Smooth muscle cell (in vitro differentiated cells): ENCODE measurements at regions not wholly inside any gene's neighbourhood (a gene's known extent, or its start where the extent isn't known, plus 50 kb on each side); places are given as distances from the start of the nearest gene placed in this dataset.

Experiments
- DNase-seq: peaks from one replicate; lab custom pipeline; 2025; ENCODE audit not compliant: unreplicated experiment; lab: John Stamatoyannopoulos, UW
- H2AFZ ChIP-seq: fragments of 200-600 bp; sonication (generic); 2 replicates; pipeline ENCODE4 v1.6.0; 2016; ENCODE audit warnings: antibody characterized with exemption, low read depth, mild to moderate bottlenecking
- H3F3A ChIP-seq: fragments of 200-600 bp; sonication (generic); 2 replicates; pipeline ENCODE4 v1.6.0; 2017; ENCODE audit warnings: antibody characterized with exemption, low read depth
- H3K27ac ChIP-seq: fragments of 200-600 bp; sonication (generic); 2 replicates; pipeline ENCODE4 v1.5.1; 2016; ENCODE audit warnings: low read depth, mild to moderate bottlenecking
- H3K27me3 ChIP-seq: fragments of 200-600 bp; sonication (generic); 2 replicates; pipeline ENCODE4 v1.6.1; 2016; ENCODE audit warnings: low read depth, mild to moderate bottlenecking
- H3K36me3 ChIP-seq: fragments of 200-600 bp; sonication (generic); 2 replicates; pipeline ENCODE4 v1.5.1; 2016; ENCODE audit warnings: low read depth
- H3K4me1 ChIP-seq: fragments of 200-600 bp; sonication (generic); 2 replicates; pipeline ENCODE4 v1.5.1; 2016; ENCODE audit warnings: low read depth
- H3K4me2 ChIP-seq: fragments of 200-600 bp; sonication (generic); 2 replicates; pipeline ENCODE4 v1.6.0; 2016; ENCODE audit warnings: mild to moderate bottlenecking
- H3K4me3 ChIP-seq: fragments of 200-600 bp; sonication (generic); 2 replicates; pipeline ENCODE4 v1.5.1; 2016; ENCODE audit warnings: mild to moderate bottlenecking
- H3K79me2 ChIP-seq: fragments of 200-600 bp; sonication (generic); 2 replicates; pipeline ENCODE4 v1.6.0; 2016; ENCODE audit warnings: low read depth, mild to moderate bottlenecking
- H3K9ac ChIP-seq: fragments of 200-600 bp; sonication (generic); 2 replicates; pipeline ENCODE4 v1.6.0; 2016; ENCODE audit warnings: low read depth
- H3K9me3 ChIP-seq: fragments of 200-600 bp; sonication (generic); replicated peaks from 2 replicates; pipeline ENCODE4 v1.5.1; 2016; ENCODE audit warnings: low read depth
- H4K20me1 ChIP-seq: fragments of 200-600 bp; sonication (generic); 2 replicates; pipeline ENCODE4 v1.6.0; 2016; ENCODE audit warnings: low read depth
- WGBS: methylation state at CpG from one replicate; pipeline ENCODE4 v1.1.7; 2016; ENCODE audit warnings: low lambda C conversion rate; 5-methylcytosine and 5-hydroxymethylcytosine counted together
- TF ChIP-seq, protein P1 (sequence below): fragments of 200-600 bp; sonication (generic); IDR thresholded peaks from 2 replicates; pipeline ENCODE4 v1.5.1; 2017; ENCODE audit warnings: borderline replicate concordance, mild to moderate bottlenecking, antibody characterized with exemption; ENCODE audit not compliant: insufficient read depth, poor library complexity, severe bottlenecking

DNA sequence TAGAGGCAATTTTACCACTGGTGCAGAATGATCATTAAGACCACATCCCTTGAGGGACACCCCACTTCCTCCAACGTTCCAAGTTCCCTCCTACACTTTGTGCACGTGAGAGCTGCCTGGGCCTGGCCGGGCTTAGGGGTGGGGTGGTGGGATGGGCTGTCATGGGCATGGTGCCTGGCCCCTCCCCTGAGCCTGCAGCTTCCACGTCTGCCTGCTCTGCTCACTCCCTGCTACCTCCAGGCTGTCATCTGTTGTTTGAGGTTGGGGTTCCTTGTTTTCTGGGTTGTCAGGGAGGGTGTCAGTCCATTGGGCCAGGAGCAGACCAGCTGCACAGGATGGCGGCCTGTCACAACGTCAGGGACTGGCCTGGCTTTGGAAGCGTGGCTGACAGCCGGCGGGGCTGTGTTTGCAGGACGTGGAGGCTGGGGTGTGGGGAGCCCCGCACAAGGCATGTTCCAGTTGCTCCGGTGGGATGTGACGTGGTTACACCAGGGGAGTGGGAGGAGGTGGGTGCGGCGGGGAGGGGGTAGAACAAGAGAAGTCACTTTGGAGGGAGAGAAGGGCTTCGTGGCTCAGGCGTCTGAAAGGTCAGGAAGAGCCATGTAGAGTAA, 72.3 kb downstream of the RTP5 start:
- WGBS: 78% methylated on average over 15 of the region's 17 CpGs
- H3K4me3 ChIP-seq: no peak overlapping the region
- H3K36me3 ChIP-seq: no peaks in the 10 kb centered on the region
- H3K4me2 ChIP-seq: no peak overlapping the region
- H2AFZ ChIP-seq: no peak overlapping the region
- H3K9ac ChIP-seq: no peak overlapping the region
- H3F3A ChIP-seq: no peaks in the 10 kb centered on the region
- no peak overlapping the region for H3K27ac ChIP-seq
- no peaks in the 10 kb centered on the region for H3K9me3 ChIP-seq
- no peaks in the 10 kb centered on the region for H4K20me1 ChIP-seq
- peaks cover 7% of the 10 kb centered on the region for H3K27me3 ChIP-seq
- no peaks in the 10 kb centered on the region for H3K79me2 ChIP-seq
- TF ChIP-seq, protein P1, sequence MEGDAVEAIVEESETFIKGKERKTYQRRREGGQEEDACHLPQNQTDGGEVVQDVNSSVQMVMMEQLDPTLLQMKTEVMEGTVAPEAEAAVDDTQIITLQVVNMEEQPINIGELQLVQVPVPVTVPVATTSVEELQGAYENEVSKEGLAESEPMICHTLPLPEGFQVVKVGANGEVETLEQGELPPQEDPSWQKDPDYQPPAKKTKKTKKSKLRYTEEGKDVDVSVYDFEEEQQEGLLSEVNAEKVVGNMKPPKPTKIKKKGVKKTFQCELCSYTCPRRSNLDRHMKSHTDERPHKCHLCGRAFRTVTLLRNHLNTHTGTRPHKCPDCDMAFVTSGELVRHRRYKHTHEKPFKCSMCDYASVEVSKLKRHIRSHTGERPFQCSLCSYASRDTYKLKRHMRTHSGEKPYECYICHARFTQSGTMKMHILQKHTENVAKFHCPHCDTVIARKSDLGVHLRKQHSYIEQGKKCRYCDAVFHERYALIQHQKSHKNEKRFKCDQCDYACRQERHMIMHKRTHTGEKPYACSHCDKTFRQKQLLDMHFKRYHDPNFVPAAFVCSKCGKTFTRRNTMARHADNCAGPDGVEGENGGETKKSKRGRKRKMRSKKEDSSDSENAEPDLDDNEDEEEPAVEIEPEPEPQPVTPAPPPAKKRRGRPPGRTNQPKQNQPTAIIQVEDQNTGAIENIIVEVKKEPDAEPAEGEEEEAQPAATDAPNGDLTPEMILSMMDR: no peak
- DNase-seq: no peak
- no peaks in the 10 kb centered on the region for H3K4me1 ChIP-seq

DNA sequence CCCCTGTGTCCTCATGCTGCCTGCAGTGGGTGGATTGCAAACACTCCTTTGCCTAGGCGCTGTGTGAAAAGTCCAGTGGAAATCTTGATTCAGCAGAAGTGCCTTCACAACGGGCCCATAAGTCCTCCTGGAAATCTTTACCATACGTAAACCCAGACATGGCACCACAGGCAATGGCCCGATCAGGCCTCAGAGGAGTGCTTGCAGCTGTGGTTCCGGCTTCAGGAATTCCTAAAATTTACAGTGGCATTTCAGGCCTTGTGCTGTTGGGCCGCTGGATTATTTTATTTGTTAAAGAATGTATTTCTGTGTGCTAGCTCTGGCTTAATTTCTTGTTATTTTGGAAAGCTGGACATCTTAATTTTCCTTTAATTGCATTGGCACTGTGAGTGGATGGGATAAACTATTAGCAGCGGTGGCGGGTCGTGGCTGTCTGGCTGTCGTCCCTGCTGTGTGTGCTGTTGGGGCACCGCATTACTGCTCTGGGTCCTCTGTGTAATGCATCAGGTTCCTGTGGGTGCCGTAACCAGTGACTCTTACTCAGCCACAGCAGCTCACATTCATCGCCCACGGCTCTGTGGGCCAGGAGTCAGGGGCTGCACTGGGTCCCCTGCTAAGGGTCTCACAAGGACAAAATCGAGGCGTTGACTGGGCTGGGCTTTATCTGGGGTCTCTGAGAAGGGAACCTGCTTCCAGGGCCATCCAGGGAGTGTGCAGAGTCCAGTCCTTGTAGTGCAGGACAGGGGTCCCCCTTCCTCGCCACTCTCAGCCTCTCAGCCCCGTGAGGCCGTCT, 73.1 kb downstream of the RTP5 start:
- Histone ChIP-seq H3K4me3 (no peak overlapping the region), H3K27ac (no peak overlapping the region), H4K20me1 (no peaks in the 10 kb centered on the region), H3K4me2 (no peak overlapping the region), H3K9me3 (no peaks in the 10 kb centered on the region), H3F3A (no peaks in the 10 kb centered on the region), H3K4me1 (no peaks in the 10 kb centered on the region), H3K9ac (no peak overlapping the region), H3K27me3 (peaks cover 10% of the 10 kb centered on the region), H3K36me3 (no peaks in the 10 kb centered on the region), H3K79me2 (no peaks in the 10 kb centered on the region), H2AFZ (no peak overlapping the region)
- 86% methylated on average over 19 of the region's 19 CpGs for WGBS
- TF ChIP-seq, protein P1: no peak
- no peak for DNase-seq

DNA sequence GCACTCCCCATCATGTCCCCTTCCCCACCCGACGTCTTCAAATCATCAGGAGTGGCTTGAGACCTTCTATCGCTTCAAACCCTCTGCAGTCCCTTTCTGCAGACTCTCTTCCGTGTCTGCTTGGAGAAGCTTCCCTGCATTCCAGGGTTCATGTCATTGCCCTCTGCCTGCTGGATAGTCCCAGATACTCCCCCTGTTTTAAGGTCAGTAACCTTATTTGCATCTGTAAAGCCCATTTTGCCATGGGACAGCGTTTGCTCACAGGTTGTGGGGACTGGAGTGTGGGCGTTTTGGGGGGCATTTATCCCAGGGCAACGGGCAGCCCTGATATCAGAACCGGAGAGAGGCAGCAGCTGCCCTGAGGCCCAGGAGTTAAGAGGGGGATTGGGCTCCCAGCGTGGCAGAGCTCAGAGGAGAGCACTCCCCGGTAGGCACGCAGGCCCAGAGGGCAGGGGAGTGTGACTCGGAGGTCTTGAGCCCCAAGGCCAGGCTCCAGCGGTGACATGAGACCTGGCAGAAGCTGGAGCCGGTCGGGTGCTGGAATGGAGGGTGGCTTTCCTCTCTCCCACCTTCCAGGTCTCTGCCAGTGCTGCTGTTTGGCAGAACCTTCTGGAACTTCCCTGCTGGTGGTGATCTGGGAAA, 73.8 kb downstream of the RTP5 start:
- no peaks in the 10 kb centered on the region for H3K4me1 ChIP-seq
- no peaks in the 10 kb centered on the region for H3F3A ChIP-seq
- H3K9me3 ChIP-seq: no peaks in the 10 kb centered on the region
- 83% methylated on average over 15 of the region's 15 CpGs for WGBS
- H3K4me2 ChIP-seq: no peak overlapping the region
- TF ChIP-seq, protein P1: no peak
- peaks cover 15% of the 10 kb centered on the region for H3K27me3 ChIP-seq
- no peak overlapping the region for H2AFZ ChIP-seq
- no peaks in the 10 kb centered on the region for H3K36me3 ChIP-seq
- H3K4me3 ChIP-seq: no peak overlapping the region
- H4K20me1 ChIP-seq: no peaks in the 10 kb centered on the region
- H3K79me2 ChIP-seq: no peaks in the 10 kb centered on the region
- DNase-seq: no peak
- no peak overlapping the region for H3K9ac ChIP-seq
- no peak overlapping the region for H3K27ac ChIP-seq
